GM19023 (cell line): ENCODE measurements at regions not wholly inside any gene's neighbourhood (a gene's known extent, or its start where the extent isn't known, plus 50 kb on each side); places are given as distances from the start of the nearest gene placed in this dataset.

Experiments used
- ATAC-seq: cut with Tn5 transposase; IDR thresholded peaks from one replicate; pipeline ENCODE4 v1.9.1; 2021; ENCODE audit warnings: mild to moderate bottlenecking, moderate library complexity; ENCODE audit not compliant: unreplicated experiment

GRCh38 chr4:116449764-116450163 is 635.6 kb downstream of the TRAM1L1 start:
- ATAC-seq = no peak

- ATAC-seq = no peak
Measured at GRCh38 chr4:116444117-116444516, 641.3 kb downstream of the TRAM1L1 start.

GRCh38 chr4:116438981-116439729 is 646.2 kb downstream of the TRAM1L1 start:
- no peak for ATAC-seq

GRCh38 chr4:116438417-116438816 is 647.0 kb downstream of the TRAM1L1 start:
- ATAC-seq = no peak

GRCh38 chr4:116427666-116428065 is 657.7 kb downstream of the TRAM1L1 start:
- ATAC-seq = no peak

- no peak for ATAC-seq
Measured at GRCh38 chr4:116413222-116413621, 672.2 kb downstream of the TRAM1L1 start.

GRCh38 chr4:116401293-116401692 is 684.1 kb downstream of the TRAM1L1 start:
- no peak for ATAC-seq

- ATAC-seq = no peak
Measured at GRCh38 chr4:116400480-116400879, 684.9 kb downstream of the TRAM1L1 start.

GRCh38 chr4:116397714-116398113 is 687.7 kb downstream of the TRAM1L1 start:
- ATAC-seq = no peak

- ATAC-seq = no peak
Measured at GRCh38 chr4:116397291-116397690, 688.1 kb downstream of the TRAM1L1 start.

- ATAC-seq = no peak
Measured at GRCh38 chr4:116395408-116395807, 690.0 kb downstream of the TRAM1L1 start.

- no peak for ATAC-seq
Measured at GRCh38 chr4:116391020-116391419, 694.4 kb downstream of the TRAM1L1 start.

- no peak for ATAC-seq
Measured at GRCh38 chr4:116389139-116389538, 696.2 kb downstream of the TRAM1L1 start.

- ATAC-seq = no peak
Measured at GRCh38 chr4:116387937-116388474, 697.4 kb downstream of the TRAM1L1 start.

GRCh38 chr4:116386856-116387255 is 698.5 kb downstream of the TRAM1L1 start:
- no peak for ATAC-seq

- ATAC-seq = no peak
Measured at GRCh38 chr4:116385583-116385982, 699.8 kb downstream of the TRAM1L1 start.

GRCh38 chr4:116374815-116375214 is 710.6 kb downstream of the TRAM1L1 start:
- ATAC-seq = no peak

- no peak for ATAC-seq
Measured at GRCh38 chr4:116362583-116362982, 722.8 kb downstream of the TRAM1L1 start.

- ATAC-seq = no peak
Measured at GRCh38 chr4:116361790-116362189, 723.6 kb downstream of the TRAM1L1 start.

GRCh38 chr4:116358633-116359222 is 726.6 kb downstream of the TRAM1L1 start:
- ATAC-seq = peak; percentile 99

GRCh38 chr4:116357758-116358157 is 727.6 kb downstream of the TRAM1L1 start:
- no peak for ATAC-seq

GRCh38 chr4:116346750-116347149 is 738.6 kb downstream of the TRAM1L1 start:
- no peak for ATAC-seq
